ENCODE measurements at regions not wholly inside any gene's neighbourhood (a gene's known extent, or its start where the extent isn't known, plus 50 kb on each side); places are given as distances from the start of the nearest gene placed in this dataset.

GRCh38 chr12:47378907-47379306 lies 299.1 kb upstream of the AMIGO2 start:
- H3K27ac ChIP-seq, result peak overlapping the region; percentile 82 to 89
- peaks cover 0 to 23% of the 10 kb centered on the region in 2 donors for H3K4me1 ChIP-seq
- no peak overlapping the region for H3K4me3 ChIP-seq
- peaks cover 0 to 5% of the 10 kb centered on the region in 2 donors for H3K9me3 ChIP-seq
- DNase-seq (ENCODE audit: low spot score), result no peak
- no peaks in the 10 kb centered on the region for H3K27me3 ChIP-seq
- no peak for TF ChIP-seq CTCF (IDR thresholded peaks at IDR 0.05)
- no peaks in the 10 kb centered on the region for H3K36me3 ChIP-seq

- DNase-seq (ENCODE audit: low spot score), result no peak
- Histone ChIP-seq H3K27me3 (no peaks in the 10 kb centered on the region), H3K36me3 (no peaks in the 10 kb centered on the region), H3K27ac (peak overlapping the region; percentile 82 to 89), H3K9me3 (peaks cover 0 to 5% of the 10 kb centered on the region in 2 donors), H3K4me1 (peaks cover 0 to 20% of the 10 kb centered on the region in 2 donors), H3K4me3 (no peak overlapping the region)
- TF ChIP-seq CTCF (IDR thresholded peaks at IDR 0.05), result no peak
These were observed 298.4 kb upstream of the AMIGO2 start for GRCh38 chr12:47378222-47378582.

- no peak for TF ChIP-seq CTCF (IDR thresholded peaks at IDR 0.05)
- peak overlapping the region; percentile 82 to 89 for H3K27ac ChIP-seq
- peak; percentile 99 for DNase-seq (ENCODE audit: low spot score)
- H3K9me3 ChIP-seq, result peaks cover 0 to 5% of the 10 kb centered on the region in 2 donors
- no peaks in the 10 kb centered on the region for H3K36me3 ChIP-seq
- no peak overlapping the region for H3K4me3 ChIP-seq
- H3K27me3 ChIP-seq, result no peaks in the 10 kb centered on the region
- H3K4me1 ChIP-seq, result peaks cover 0 to 20% of the 10 kb centered on the region in 2 donors
These were observed 297.9 kb upstream of the AMIGO2 start for GRCh38 chr12:47377414-47378221.

GRCh38 chr12:47376927-47377326 lies 297.2 kb upstream of the AMIGO2 start:
- no peak for TF ChIP-seq CTCF (IDR thresholded peaks at IDR 0.05)
- Histone ChIP-seq H3K27ac (peak overlapping the region; percentile 82 to 89), H3K4me1 (peaks cover 0 to 20% of the 10 kb centered on the region in 2 donors), H3K27me3 (no peaks in the 10 kb centered on the region), H3K9me3 (peaks cover 0 to 4% of the 10 kb centered on the region in 2 donors), H3K36me3 (no peaks in the 10 kb centered on the region), H3K4me3 (no peak overlapping the region)
- no peak for DNase-seq (ENCODE audit: low spot score)

- no peaks in the 10 kb centered on the region for H3K9me3 ChIP-seq
- H3K27me3 ChIP-seq, result no peaks in the 10 kb centered on the region
- H3K4me3 ChIP-seq, result no peak overlapping the region
- H3K4me1 ChIP-seq, result peaks cover 0 to 18% of the 10 kb centered on the region in 2 donors
- DNase-seq (ENCODE audit: low spot score), result no peak
- TF ChIP-seq CTCF (IDR thresholded peaks at IDR 0.05), result no peak
- no peak overlapping the region for H3K27ac ChIP-seq
- H3K36me3 ChIP-seq, result no peaks in the 10 kb centered on the region
These were observed 293.9 kb upstream of the AMIGO2 start for GRCh38 chr12:47373554-47374150.
